Activated T-helper 9 cell treated with anti-CD3 and anti-CD28 coated beads, Interleukin-2, amount 50 U/mL, for 16 hours (primary cell): ENCODE measurements at regions not wholly inside any gene's neighbourhood (a gene's known extent, or its start where the extent isn't known, plus 50 kb on each side); places are given as distances from the start of the nearest gene placed in this dataset.

ENCODE experiments used
- DNase-seq: peaks from one replicate; pipeline ENCODE4 v3.0.0-alpha.2; 2020; ENCODE audit warnings: low read depth

DNA sequence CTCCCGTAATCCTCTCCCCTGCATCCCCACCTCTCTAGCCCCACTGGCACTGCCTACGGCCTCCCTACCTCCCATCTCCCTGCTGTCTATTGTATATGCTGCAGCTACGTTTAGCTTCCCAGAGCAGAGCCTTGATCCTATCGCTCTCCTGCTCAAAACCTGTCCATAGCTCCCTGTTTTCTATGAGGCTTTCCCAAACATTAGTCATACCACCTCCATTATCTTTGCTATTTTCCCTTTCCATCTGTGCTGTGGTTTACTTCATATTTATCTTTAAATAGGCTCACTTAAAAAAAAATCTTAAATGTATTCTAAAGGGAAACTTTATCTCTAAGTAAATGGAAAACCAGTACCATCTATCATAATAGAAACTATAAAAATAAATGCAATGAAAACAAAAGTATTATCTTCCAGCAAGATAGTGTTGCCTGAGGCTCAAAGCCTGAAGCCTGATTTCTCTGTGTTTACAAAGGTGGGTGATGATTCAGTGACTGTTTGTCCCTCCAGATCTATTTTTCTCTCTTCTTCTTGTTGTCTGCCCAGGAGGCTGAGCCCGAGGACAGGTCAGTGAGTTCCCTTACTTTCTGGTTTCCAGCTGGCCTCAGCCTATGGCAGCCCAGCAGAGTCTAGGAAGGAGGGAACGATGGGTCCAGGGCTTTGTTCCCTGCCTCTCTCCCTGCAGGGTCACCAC lies 397.1 kb upstream of the CFAP20DC start:
- DNase-seq: no peak

DNA sequence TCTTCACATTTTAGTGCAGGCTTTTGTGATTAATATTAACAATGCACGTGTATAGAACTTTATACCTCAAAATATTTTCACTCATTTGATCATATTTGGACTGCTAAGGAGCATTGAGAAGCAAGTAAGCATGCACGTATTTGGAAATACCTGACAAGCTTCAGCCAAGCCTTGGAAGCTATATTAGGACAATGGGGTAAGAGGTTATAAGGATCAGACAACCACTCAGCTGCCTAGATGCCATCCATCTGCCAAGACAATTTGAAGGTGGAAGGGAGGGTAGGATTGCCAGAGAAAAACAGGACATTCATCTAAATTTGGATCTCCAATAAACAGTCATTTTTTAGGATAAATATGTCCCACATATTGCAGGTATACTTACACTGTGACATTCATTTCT lies 394.9 kb upstream of the CFAP20DC start:
- no peak for DNase-seq

DNA sequence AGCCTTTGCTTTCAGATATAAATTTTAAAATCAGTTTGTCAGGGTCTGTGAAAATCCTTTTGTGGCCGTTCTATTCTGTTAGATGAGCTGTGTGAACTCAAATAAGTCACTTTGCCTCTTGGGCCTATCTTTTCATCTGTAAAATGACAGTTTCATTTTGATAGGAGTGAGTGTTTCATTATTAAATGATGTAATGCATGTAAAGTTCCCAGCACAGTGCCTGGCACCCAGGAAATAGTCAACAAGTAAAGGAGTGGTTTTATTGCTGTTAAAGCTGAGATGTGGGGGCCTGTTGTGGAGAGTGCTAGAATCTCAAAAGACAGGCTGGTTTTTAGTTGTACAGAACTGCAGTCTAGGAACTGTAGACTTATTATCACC lies 394.5 kb upstream of the CFAP20DC start:
- DNase-seq: no peak

DNA sequence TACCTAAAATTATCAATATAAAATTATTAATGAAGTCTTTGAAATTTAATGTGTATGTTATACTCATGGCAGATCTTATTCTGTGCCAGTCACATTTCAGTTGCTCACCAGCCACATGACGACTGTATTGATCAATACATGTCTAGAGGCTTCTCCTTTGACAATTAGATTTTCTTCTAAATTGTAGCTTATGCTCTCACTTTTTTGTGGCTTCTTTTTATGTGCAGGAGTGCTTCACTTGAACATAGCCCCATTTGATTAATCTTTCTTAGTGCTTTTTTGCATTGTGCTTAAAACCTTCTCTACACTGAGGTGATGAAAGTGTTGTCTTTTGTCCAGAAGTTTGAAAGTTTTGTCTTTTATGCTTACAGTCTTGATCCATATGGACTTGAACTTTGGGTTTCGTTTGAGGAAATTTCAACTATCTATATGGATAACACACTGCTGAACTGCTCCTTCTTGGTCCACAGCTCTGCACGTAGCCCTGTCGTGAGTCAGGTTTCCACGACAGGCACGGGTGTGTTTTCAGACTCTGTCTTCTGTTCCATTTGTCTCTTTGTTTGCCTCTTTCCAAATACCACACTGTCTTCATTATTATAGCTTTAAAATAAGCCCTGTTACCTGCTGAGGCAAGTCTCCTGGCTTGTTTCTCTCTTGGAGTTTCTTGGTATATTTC lies 393.9 kb upstream of the CFAP20DC start:
- DNase-seq: no peak

- DNase-seq: no peak
Observed at GRCh38 chr3:59442046-59442445, 392.2 kb upstream of the CFAP20DC start.

GRCh38 chr3:59440285-59441028 lies 390.6 kb upstream of the CFAP20DC start:
- no peak for DNase-seq

DNA sequence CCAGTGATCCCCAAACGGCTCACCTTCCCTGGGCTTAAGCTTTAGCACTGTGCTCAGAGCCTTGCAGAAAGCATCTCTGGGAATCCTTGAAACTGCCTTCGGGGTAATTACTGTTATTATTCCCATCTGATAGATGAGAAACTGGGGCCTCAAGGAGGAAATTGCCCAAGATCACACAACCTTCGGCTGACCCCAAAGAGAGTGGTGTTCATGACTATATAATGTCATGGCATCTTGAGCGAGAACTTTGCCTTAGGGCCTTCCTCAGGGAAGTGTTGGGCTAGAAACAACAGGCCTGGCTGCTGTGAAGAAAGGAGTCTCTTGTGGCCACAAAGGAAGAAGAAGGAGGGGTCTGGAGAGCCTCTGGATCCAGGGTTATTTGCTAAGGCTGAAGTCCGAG lies 388.7 kb upstream of the CFAP20DC start:
- DNase-seq: no peak

DNA sequence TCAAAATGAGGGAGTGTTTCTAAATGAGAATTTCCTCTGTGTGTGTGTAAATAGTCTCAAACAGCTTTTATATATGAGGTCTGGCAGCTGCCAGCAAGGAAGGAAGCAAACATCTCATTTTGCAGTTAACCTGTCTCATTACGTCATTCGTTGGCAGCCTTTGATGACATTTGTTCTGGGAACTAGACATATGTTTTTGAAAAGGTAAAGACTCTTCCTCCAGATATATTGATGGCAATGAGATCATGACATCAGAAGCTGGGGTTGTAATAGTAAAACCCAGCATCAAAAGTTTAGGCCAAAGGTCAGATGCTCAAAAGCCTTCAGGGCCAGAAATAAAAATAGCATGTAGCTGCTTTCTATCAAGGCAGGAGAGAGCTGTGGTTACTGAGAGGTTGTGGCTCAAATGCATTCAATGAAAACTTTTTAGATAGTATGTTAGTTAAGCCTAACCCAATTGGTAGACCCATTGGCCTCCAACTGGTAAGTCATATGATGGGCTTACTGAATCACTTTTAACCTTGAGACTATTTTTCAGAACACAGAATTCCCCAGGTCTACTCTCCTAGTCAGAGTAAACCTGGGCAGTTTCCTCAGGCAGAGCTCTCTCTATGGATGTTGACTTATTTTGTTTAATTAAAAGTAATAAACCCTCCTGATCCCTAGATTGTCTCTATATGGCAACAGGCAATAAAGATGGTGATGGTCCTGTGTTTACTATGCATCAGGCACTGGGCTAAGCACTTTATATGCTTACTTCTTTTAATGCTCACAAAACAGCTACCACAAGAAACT lies 386.5 kb upstream of the CFAP20DC start:
- no peak for DNase-seq

DNA sequence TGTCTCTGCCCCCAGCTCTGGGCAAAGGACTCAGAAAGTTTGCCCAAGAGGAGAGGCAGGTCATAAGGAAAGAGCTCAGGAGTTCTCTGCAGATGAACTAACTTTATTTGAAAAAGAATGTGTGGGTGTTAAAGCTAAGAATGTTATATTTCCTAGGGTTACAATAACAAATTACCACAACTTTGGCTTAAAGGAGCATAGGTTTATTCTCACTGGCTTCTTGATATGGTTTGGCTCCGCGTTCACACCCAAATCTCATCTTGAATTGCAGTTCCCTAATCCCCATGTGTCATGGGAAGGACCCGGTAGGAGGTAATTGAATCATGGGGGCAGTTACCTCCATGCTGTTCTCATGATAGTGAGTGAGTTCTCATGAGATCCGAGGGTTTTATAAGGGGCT lies 383.7 kb upstream of the CFAP20DC start:
- DNase-seq: no peak

DNA sequence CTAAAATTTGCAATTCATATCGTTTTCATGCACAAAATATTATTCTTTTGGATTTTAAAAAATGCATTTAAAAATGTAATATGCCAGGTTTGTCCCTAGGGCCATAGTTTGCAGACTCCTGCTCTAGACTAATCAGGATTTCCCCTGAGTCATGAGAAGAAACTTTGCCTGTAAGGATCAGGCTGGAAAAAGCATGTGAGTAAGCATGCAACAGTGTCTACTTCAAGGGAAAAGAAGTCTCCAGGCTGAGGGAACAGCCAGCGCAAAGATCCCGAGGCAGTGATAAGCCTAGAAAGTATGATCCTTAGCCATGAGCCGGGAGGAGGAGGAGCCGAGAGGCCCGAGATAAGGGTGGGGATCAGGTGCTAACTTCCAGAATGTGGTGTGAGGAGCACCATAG lies 382.8 kb upstream of the CFAP20DC start:
- DNase-seq: no peak

GRCh38 chr3:59430341-59430740 lies 380.5 kb upstream of the CFAP20DC start:
- DNase-seq: no peak

DNA sequence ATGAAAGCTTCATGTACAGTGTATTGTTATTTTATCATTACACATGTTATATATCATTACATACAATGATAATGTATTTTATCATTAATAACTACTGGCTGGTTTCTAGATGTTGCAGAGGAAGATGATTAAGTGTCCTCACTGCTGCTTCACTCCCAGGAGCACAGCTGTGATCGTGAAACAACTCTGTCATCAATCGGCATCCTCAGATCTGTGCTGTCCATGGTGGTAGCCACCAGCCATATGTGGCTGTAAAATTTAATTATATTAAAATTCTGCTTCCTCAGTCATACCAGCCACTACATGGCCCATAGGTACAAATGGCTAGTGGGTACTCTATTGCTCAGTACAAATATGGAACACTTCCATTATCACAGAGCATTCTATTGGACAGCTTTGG lies 379.4 kb upstream of the CFAP20DC start:
- no peak for DNase-seq

- DNase-seq: no peak
Observed at GRCh38 chr3:59426821-59427565, 377.2 kb upstream of the CFAP20DC start.

DNA sequence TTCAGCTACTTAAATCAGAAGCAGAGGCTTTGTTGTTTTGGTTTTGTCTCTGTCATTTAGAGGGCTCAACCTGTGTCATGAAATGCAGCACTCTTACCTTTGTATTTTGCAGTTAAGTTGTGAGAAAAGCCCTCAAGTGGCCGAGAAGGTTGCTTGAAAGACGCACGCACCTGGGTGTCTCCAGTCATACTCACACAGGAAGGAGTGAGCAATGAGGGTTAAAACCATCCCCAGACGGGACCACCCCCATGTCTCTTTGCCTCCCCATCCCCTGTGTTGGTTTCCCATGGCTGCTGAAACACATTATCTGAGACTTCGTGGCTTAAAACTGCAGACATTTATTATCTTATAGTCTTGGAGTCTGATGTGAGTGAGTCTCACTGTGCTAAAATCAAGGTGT lies 376.1 kb upstream of the CFAP20DC start:
- DNase-seq: peak; percentile 30

- DNase-seq: no peak
Observed at GRCh38 chr3:59425371-59425770, 375.5 kb upstream of the CFAP20DC start.

DNA sequence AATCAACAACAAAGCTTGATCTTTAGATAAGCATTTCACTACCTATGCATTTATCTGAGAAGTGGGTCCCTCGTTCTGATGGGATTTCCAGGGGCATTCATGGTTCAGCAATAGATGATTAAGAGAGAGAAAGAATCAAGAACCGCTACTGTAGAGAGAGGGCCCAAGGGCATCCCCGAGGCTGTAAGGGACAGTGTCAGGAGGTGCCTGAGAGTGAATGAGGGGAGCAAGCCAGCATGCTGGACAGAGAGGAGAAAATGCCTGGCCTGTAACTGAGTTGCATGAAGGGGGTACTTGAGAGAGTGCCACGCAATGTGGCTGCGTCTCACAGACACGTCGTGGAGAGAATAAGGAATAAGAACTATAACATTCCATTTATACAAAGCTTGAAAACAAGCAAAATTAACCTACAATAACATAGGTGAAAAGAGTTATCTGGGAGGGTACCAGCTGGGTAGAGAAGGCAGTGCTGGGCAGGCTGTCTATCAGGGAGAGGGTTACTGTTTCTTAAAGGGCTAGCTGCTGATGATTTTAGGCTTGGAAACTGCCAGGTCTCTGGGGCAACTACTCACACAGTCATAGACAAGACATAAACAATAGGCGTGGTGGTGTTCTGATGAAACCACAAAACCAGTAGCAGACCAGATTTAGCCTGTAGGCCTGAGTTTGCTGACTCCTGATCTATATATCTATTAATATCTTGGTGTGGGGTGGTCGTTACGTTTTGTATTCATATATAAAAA lies 374.6 kb upstream of the CFAP20DC start:
- no peak for DNase-seq

- DNase-seq: no peak
Observed at GRCh38 chr3:59423707-59424106, 373.9 kb upstream of the CFAP20DC start.

- DNase-seq: no peak
Observed at GRCh38 chr3:59422312-59422711, 372.5 kb upstream of the CFAP20DC start.

GRCh38 chr3:59418836-59419235 lies 369.0 kb upstream of the CFAP20DC start:
- DNase-seq: no peak

- DNase-seq: no peak
Observed at GRCh38 chr3:59412516-59412915, 362.7 kb upstream of the CFAP20DC start.

DNA sequence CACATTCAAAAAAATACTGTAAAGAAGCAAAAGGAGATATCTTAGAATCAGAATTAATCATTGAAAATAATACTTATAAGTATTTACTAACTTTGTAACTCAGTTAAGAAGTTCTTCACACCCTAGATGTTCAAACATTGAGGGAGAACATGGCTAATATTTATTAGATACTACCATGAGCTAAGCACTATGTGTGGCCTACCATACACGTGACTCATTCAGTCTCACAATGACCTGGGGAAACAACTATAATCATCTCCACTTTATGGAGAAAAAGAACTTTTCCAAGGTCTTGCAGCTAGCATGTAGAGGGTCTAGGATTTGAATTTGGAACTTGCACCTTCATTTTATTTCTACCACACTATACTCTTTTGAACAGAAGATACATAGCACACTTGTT lies 361.9 kb upstream of the CFAP20DC start:
- no peak for DNase-seq
